Activated CD4-positive, CD25-positive, alpha-beta regulatory T cell treated with anti-CD3 and anti-CD28 coated beads, Interleukin-2, amount 50 U/mL, for 24 hours (primary cell): ENCODE measurements at regions not wholly inside any gene's neighbourhood (a gene's known extent, or its start where the extent isn't known, plus 50 kb on each side); places are given as distances from the start of the nearest gene placed in this dataset.

Experiments used
- ATAC-seq, 2 donors: fragments of 150-1000 bp; cut with Tn5 transposase; one replicate each; pipeline ENCODE4 v1.10.0; 2021; ENCODE audit warnings: mild to moderate bottlenecking in 1 of 2, moderate library complexity in 1 of 2

DNA sequence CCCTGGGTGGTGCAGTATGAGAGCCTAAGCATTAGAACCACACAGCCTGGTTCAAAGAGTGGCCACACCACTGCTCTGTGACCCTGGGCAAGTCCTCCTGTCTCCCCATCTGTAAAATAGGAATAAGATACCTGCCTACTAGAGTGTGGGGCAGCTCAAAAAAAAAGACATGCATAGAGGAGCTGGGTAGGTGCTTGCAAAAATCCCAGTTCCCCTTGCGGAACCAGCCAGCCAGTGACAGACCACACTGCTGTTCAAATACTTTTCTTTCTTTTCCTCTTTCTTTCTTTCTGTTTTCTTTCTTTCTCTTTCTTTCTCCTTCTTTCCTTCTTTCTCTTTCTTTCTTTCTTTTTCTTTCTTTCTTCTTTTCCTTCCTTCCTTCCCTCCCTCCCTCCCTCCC is 63.0 kb upstream of the TRIM2 start:
- no peak for ATAC-seq

DNA sequence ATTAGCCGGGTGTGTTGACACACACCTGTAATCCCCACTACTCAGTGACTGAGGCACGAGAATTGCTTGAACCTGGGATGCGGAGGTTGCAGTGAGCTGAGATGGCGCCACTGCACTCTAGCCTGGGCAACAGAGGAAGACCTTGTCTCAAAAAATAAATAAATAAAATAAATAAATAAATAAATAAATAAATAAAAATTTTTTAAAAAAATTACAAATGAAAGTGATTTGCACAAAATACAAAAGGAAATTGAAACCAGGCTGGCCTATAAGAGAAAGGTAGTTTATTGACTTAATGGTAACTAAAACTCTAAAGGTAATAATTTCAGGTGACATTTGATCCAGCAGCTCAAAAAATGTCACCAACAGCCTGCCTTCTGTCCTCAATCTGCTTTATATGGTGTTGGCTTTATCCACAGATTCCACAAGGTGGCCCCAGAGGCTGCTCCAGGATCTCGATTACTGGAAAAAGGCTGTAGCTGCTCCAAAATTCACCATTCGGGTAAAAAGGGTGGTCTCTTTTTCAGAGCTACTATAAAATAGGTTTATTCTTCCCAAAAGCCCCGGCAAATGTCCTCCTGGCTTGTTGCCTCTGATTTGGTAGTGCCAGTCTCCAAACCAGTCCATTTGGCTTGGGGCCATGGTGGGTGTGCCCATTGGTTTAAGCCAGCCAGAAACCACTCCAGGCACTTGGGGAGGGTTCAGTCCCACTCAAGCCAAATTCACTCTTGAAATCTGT is 61.4 kb upstream of the TRIM2 start:
- ATAC-seq: peak; percentile 53 to 56

DNA sequence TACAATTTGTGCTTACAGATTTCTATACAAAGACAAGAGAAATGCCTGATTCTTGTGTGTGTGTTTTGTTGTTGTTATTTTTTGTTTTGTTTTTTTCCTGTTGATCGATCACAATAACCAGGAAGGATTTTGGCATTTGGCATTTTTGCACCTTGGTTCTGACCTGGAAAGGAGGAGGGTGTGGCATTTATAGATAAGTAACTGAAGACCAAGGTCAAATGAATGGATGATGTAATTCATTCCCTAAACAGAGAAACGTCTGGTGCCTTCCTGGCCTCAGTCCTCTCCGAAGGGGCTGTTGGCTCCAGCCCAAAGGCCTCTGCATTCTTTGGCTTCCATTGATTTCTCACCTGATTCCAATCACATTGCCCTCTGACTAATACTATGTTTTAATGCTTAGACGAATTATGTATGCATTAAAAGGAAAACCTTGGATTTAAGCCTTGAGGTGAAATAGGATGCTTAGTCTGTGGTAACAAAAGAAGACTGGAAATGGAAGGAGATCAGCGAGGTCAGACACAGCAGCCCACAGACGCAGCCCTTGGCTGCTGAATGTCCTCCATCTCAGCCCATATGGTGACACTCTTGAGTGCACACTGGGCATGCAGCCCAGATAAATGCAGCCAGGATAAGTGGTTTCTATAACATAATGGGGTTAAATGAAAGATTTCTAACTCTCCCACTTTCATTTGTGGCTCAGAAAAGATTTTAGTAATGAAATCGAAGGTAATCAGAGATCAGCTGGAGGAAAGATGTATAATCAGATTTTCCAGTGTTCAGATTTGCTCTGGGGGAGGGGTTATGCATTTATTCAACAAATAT is 60.5 kb upstream of the TRIM2 start:
- no peak for ATAC-seq

DNA sequence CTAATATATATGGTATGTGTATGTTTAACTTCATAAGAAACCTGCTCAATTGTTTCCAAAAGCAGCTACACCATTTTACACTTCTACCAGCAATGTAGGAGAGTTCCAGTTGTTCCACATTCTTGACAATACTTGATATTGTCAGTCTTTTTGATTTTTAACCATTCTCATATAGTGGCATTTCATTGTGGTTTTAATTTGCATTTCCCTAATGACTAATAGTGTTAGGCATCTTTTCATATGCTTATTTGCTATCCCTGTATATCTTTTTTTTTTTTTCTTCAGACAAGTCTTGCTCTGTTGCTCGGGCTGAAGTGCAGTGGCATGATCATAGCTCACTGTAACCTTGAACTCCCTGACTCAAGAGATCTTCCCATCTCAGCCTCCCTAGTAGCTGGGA is 58.2 kb upstream of the TRIM2 start:
- ATAC-seq: no peak

DNA sequence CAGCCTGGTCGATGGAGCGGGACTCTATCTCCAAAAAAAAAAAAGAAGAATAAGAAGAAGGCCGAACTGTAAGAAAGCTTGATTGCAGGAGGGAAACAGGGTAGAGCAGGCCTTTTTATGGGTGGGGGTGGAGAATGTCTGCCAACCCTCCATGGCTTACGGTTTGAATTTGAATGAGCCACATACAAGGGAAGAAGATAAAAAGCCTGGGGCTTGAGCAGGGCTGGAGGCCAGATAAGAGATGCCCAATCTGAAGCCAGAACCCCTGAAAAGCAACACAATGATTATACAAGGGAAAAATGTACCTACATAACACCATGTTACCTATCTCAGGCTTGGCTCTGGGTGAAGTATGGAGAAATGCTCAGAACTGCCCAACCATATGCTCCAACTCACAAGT is 57.3 kb upstream of the TRIM2 start:
- ATAC-seq: no peak

DNA sequence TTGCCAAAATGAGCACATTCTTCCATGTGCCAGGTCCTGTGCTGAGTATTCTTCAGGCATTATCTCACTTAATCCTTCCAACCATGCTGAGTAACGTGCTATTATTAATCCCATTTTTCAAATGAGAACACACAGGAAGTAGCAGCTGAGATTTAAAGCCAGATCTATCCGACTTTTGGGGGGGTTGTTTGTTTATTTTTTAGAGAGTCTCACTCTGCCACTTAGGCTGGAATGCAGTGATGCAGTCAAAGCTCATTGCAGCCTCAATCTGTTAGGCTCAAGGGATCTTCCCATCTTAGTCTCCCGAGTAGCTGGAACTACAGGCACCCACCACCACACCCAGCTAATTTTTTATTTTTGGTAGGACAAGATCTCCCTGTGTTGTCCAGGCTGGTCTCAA is 55.5 kb upstream of the TRIM2 start:
- ATAC-seq: no peak

DNA sequence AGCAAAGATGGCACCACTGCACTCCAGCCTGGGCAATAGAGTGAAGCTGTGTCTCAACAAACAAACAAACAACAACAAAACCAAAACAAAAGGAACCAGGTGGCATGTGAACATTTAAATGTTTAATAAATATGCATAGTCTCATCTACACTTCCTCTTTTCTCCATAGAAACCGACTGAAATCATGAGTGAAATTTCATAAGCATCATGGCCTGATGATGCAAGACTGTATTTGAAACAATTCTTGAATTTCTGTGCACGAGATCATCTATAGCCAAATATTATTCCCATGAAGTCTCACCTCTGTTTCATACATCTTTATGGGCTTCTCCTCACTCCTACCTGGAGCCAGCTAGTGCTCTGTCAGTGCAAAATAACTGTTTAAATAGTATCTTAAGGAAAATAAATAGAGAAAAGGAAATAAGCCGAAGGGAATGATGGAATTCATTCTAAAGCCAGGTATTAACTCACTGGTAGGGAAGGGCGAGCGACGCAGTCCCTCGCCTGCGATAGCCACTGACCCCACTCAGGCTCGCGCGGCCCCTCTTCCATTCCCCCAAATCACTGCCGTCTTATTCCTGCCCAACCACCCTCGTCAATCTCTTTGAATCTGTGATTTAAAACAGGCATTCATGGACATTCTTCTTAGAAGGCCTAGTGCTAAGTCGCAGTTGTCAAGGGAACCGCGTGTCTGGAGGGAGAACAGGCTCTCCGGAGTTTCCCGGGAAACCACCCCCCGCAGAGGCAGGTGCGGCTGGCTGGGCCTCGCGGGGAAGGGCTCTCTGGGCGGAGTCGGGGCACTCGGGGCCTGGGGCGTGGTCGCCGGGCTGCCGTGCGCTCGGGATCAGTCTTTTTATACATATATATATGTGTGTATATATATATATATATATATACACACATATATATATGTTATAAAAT is 52.4 kb upstream of the TRIM2 start:
- ATAC-seq: no peak

DNA sequence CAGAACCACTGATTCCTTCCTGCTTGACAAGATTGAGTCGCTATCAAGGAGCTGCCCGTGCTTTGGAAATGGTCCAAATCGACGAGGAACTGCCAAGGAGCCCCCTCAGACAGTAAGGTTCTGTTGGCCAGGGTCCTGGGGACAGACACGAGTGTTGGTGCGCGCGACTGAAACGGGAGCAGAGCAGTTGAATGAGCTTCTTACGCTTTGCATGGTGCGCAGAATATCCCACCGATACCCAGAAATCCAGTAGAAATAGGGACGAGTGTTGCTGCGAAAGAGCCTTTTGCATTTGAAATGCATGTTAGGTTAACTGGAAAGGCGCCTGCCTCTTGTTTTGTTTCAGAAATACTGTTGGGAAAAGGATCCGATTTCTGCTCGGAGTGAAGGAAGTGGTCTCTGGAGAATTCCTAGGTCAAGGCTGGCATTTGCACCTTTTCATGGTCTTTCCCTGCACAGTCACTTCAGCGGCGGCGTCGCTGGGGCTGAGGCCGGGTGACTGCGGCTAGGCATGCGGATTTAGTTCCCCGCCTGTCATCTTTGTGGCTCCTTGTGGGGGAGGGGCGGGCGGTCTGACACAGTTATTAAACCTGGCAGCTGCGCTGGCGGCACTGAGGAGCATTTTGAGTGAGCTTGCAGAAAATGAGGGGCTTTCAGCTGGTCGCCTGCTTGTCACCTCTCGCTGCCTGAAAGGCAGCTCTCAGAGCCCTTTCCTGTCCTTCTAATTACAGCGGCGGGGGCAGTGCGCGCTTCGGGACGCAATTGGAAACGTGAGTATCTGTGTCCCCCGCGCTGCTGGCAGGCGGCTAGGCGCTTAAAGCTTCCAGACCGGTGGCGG is 51.5 kb upstream of the TRIM2 start:
- peak; percentile 36 to 42 for ATAC-seq

DNA sequence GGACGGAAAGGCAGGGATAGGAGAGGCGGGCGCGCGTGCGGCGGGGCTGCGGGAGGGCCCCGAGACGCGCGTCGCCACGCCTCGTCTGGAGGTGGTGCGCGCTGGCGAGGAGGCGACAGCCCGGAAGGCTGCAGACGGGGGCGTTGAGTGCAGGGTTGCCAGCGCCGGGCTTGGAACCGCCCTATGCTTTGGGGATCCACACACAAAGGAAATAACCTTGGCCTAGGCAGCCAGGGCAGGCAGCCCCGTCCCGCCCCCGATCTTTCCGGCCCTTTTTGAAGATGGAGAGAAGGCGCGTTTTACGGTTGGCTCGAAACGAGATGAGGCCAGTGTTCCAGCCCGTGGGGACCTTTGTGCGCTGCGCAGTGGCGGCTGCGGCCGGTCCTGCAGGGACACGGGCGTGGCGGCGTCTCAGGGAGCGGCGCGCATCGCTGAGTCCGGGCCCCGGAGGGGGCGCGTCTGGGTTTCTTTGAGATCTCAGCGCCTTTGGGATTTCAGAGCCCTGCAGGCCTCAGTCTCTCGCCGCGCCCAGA is 50.8 kb upstream of the TRIM2 start:
- peak; percentile 84 to 87 for ATAC-seq

DNA sequence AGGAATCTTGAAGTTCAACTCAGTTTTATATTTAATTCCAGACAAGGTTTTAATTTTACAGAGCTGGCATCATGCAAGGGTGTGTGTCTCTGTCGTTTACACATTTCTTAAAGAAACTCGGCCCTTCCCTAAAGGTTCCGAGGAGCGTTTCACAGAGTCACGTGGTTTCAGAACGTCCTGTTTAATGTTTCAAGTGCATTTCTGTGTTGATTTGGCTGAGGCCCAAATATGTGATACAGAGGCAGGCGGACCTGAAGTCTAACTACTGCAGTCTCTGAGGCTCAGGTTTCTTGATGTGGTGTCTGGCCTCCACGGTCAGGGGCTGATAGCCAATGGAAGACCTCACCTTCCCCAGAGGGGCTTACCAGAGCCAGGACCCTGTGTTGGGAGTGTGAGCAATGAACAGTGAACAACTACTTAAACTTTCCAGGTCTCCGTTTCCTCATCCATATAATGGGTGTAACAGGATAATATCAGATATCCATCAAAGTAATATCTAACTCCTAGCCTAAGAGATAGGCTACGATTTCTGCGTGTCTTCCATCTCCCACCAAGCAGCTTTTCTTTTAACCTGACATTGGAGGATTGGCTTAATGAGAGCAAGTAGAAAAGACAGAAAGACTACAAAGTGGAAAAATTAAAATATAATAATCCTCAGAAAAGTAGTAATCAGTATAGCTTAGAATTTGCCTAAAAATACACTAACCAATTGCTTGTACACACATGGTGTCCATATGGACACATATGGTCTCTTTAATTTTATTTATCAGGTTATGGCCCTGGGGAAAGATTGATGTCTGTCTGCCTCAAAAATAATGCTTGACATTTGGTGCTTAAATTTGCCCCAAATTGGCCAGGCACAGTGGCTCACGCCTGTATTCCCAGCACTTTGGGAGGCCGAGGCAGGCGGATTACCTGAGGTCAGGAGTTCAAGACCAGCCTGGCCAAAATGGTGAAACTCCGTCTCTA is 50.0 kb upstream of the TRIM2 start:
- ATAC-seq: no peak
